Activated gamma-delta T cell (primary cell): ENCODE measurements at regions not wholly inside any gene's neighbourhood (a gene's known extent, or its start where the extent isn't known, plus 50 kb on each side); places are given as distances from the start of the nearest gene placed in this dataset.
"Not testable (repeated sequence)": the region's sequence is repeated elsewhere in the genome, so short reads cannot be mapped to it uniquely, and the experiment has no call there.

ENCODE experiments used
- DNase-seq: peaks from one replicate; lab custom pipeline; 2025; lab: John Stamatoyannopoulos, UW

GRCh38 chr2:4916094-4916493 lies 776.1 kb upstream of the SOX11 start:
- no peak for DNase-seq

- DNase-seq = no peak
These were observed 761.5 kb upstream of the SOX11 start for GRCh38 chr2:4930704-4931103.

- no peak for DNase-seq
These were observed 760.3 kb upstream of the SOX11 start for GRCh38 chr2:4931721-4932365.

- DNase-seq = not testable (repeated sequence)
These were observed 756.9 kb upstream of the SOX11 start for GRCh38 chr2:4935291-4935690.

- DNase-seq = no peak
These were observed 754.6 kb upstream of the SOX11 start for GRCh38 chr2:4937550-4937949.

GRCh38 chr2:4938206-4938605 lies 754.0 kb upstream of the SOX11 start:
- no peak for DNase-seq

GRCh38 chr2:4942441-4942840 lies 749.7 kb upstream of the SOX11 start:
- no peak for DNase-seq

- no peak for DNase-seq
These were observed 744.3 kb upstream of the SOX11 start for GRCh38 chr2:4947911-4948310.

GRCh38 chr2:4951368-4951767 lies 740.8 kb upstream of the SOX11 start:
- DNase-seq = no peak

- DNase-seq = no peak
These were observed 733.0 kb upstream of the SOX11 start for GRCh38 chr2:4959219-4959618.

- DNase-seq = no peak
These were observed 729.8 kb upstream of the SOX11 start for GRCh38 chr2:4962419-4962818.

GRCh38 chr2:4963106-4963505 lies 729.1 kb upstream of the SOX11 start:
- no peak for DNase-seq

- DNase-seq = no peak
These were observed 728.1 kb upstream of the SOX11 start for GRCh38 chr2:4964001-4964540.

- DNase-seq = no peak
These were observed 727.6 kb upstream of the SOX11 start for GRCh38 chr2:4964579-4964978.

GRCh38 chr2:4965556-4966320 lies 726.4 kb upstream of the SOX11 start:
- DNase-seq = no peak

GRCh38 chr2:4967206-4967605 lies 725.0 kb upstream of the SOX11 start:
- DNase-seq = no peak

- DNase-seq = no peak
These were observed 719.7 kb upstream of the SOX11 start for GRCh38 chr2:4972472-4972871.

- no peak for DNase-seq
These were observed 718.8 kb upstream of the SOX11 start for GRCh38 chr2:4973354-4973753.

GRCh38 chr2:4973973-4974372 lies 718.2 kb upstream of the SOX11 start:
- no peak for DNase-seq

GRCh38 chr2:4976407-4976806 lies 715.8 kb upstream of the SOX11 start:
- DNase-seq = no peak

- DNase-seq = no peak
These were observed 713.1 kb upstream of the SOX11 start for GRCh38 chr2:4979111-4979510.

GRCh38 chr2:4980995-4981394 lies 711.2 kb upstream of the SOX11 start:
- DNase-seq = no peak

- no peak for DNase-seq
These were observed 710.3 kb upstream of the SOX11 start for GRCh38 chr2:4981802-4982409.
